NT2/D1 (cell line): ENCODE measurements at regions not wholly inside any gene's neighbourhood (a gene's known extent, or its start where the extent isn't known, plus 50 kb on each side); places are given as distances from the start of the nearest gene placed in this dataset.

ENCODE experiments used
- DNase-seq: peaks from one replicate; pipeline ENCODE4 v3.0.0-alpha.2; 2011; ENCODE audit warnings: low read depth, low spot score
- H3K27me3 ChIP-seq: 2 replicates; pipeline ENCODE4 v1.6.0; 2011; ENCODE audit warnings: mild to moderate bottlenecking; ENCODE audit not compliant: insufficient read length, insufficient read depth
- H3K36me3 ChIP-seq: 2 replicates; pipeline ENCODE4 v1.6.1; 2011; ENCODE audit warnings: mild to moderate bottlenecking, low read length, mixed read lengths; ENCODE audit not compliant: insufficient read depth, insufficient read length
- H3K4me1 ChIP-seq: 2 replicates; pipeline ENCODE4 v1.5.1; 2011; ENCODE audit not compliant: insufficient read depth, insufficient read length
- H3K4me3 ChIP-seq: 2 replicates; pipeline ENCODE4 v1.5.1; 2011; ENCODE audit warnings: low read depth; ENCODE audit not compliant: insufficient read length
- H3K9ac ChIP-seq: 2 replicates; pipeline ENCODE4 v1.6.0; 2011; ENCODE audit warnings: low read depth; ENCODE audit not compliant: insufficient read length
- H3K9me3 ChIP-seq: 2 replicates; pipeline ENCODE4 v1.5.1; 2011; ENCODE audit warnings: mild to moderate bottlenecking, low read length; ENCODE audit not compliant: insufficient read depth
- SUZ12 ChIP-seq: IDR thresholded peaks from 2 replicates; pipeline ENCODE4 v1.6.1; 2011; ENCODE audit not compliant: insufficient read length, insufficient read depth; ENCODE audit errors: extremely low read depth
- YY1 ChIP-seq: IDR thresholded peaks from 2 replicates; pipeline ENCODE4 v1.6.1; 2011; ENCODE audit not compliant: insufficient read length, insufficient read depth
- ZNF274 ChIP-seq: IDR thresholded peaks from 2 replicates; pipeline ENCODE4 v1.6.1; 2011; ENCODE audit warnings: mild to moderate bottlenecking, low read depth, low read length

DNA sequence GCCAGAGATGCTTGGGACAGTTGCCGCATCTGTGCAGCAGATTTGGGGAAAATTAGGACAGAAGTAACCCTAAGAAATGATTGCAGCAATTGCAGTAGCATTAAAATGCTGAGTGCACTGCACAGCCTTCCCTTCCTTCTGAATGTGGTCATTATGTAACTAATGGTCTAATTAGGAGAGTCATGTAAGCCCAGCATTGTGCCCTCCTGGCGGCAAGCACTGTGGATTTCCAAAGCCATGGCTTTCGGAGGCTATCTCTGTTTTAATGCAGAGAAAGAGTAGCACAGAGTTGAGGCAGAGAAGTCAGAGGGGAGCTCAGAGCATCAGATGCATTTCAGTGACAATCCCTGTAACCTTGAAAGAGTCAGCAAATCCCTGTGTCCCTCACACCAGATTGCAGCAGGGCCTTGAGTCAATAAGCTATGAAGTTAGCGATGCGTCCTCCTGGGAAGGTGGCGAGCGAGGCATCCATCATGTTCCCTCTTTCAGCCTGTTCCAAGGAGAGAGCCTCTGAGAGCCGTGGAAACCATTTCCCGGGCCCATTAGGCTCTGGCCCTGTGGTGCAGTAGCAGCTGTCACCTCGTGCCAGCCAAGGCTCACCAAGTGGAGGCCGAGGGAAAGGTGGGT, 307.2 kb downstream of the FBXO15 start:
- no peak overlapping the region for H3K4me3 ChIP-seq
- H3K9me3 ChIP-seq = no peaks in the 10 kb centered on the region
- no peak overlapping the region for H3K9ac ChIP-seq
- no peak for TF ChIP-seq YY1
- TF ChIP-seq SUZ12 = no peak
- TF ChIP-seq ZNF274 = no peak
- H3K27me3 ChIP-seq = no peaks in the 10 kb centered on the region
- H3K36me3 ChIP-seq = no peaks in the 10 kb centered on the region
- DNase-seq = no peak
- H3K4me1 ChIP-seq = no peaks in the 10 kb centered on the region

- Histone ChIP-seq H3K9me3 (no peaks in the 10 kb centered on the region), H3K4me1 (no peaks in the 10 kb centered on the region), H3K4me3 (no peak overlapping the region), H3K36me3 (no peaks in the 10 kb centered on the region), H3K9ac (no peak overlapping the region), H3K27me3 (no peaks in the 10 kb centered on the region)
- DNase-seq = no peak
- TF ChIP-seq SUZ12 (no peak), YY1 (no peak), ZNF274 (no peak)
Measured at GRCh38 chr18:73839441-73839840, 308.2 kb downstream of the FBXO15 start.

GRCh38 chr18:73838107-73838506, 309.5 kb downstream of the FBXO15 start:
- TF ChIP-seq ZNF274 = no peak
- TF ChIP-seq YY1 = no peak
- no peak for TF ChIP-seq SUZ12
- Histone ChIP-seq H3K4me1 (no peaks in the 10 kb centered on the region), H3K27me3 (no peaks in the 10 kb centered on the region), H3K4me3 (no peak overlapping the region), H3K9me3 (no peaks in the 10 kb centered on the region), H3K36me3 (no peaks in the 10 kb centered on the region), H3K9ac (no peak overlapping the region)
- DNase-seq = no peak

GRCh38 chr18:73835656-73836364, 311.8 kb downstream of the FBXO15 start:
- Histone ChIP-seq H3K9me3 (no peaks in the 10 kb centered on the region), H3K4me3 (no peak overlapping the region), H3K36me3 (no peaks in the 10 kb centered on the region), H3K27me3 (no peaks in the 10 kb centered on the region), H3K4me1 (no peaks in the 10 kb centered on the region), H3K9ac (no peak overlapping the region)
- TF ChIP-seq SUZ12 = no peak
- no peak for TF ChIP-seq YY1
- TF ChIP-seq ZNF274 = no peak
- DNase-seq = no peak

- H3K9me3 ChIP-seq = no peaks in the 10 kb centered on the region
- H3K4me3 ChIP-seq = no peak overlapping the region
- H3K9ac ChIP-seq = no peak overlapping the region
- no peak for DNase-seq
- TF ChIP-seq YY1 = no peak
- no peak for TF ChIP-seq ZNF274
- TF ChIP-seq SUZ12 = no peak
- H3K4me1 ChIP-seq = no peaks in the 10 kb centered on the region
- no peaks in the 10 kb centered on the region for H3K27me3 ChIP-seq
- no peaks in the 10 kb centered on the region for H3K36me3 ChIP-seq
Measured at GRCh38 chr18:73835039-73835438, 312.6 kb downstream of the FBXO15 start.

- TF ChIP-seq ZNF274 = no peak
- TF ChIP-seq SUZ12 = no peak
- no peak for TF ChIP-seq YY1
- DNase-seq = no peak
- no peaks in the 10 kb centered on the region for H3K9me3 ChIP-seq
- H3K4me1 ChIP-seq = no peaks in the 10 kb centered on the region
- no peaks in the 10 kb centered on the region for H3K36me3 ChIP-seq
- no peak overlapping the region for H3K4me3 ChIP-seq
- H3K27me3 ChIP-seq = no peaks in the 10 kb centered on the region
- no peak overlapping the region for H3K9ac ChIP-seq
Measured at GRCh38 chr18:73831688-73832087, 315.9 kb downstream of the FBXO15 start.

DNA sequence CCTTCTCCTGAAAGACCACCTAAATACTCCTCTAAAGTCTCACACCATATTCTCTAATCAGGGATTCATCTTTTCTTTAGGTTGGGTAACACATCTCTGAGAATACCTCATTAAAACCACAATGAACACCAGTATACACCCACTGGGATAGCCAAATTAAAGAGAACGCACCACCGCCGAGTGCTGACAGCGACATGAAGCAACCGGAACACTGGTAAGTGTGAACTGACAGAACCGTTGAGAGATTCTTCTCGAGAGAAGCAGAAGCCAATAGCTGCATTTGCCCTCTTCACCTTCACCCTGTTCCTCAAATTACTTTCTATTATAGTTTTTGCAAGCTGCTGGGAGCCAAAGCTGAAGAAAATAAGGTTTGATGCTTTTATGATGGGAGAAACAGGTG, 318.5 kb downstream of the FBXO15 start:
- Histone ChIP-seq H3K9ac (no peak overlapping the region), H3K36me3 (no peaks in the 10 kb centered on the region), H3K4me3 (no peak overlapping the region), H3K27me3 (no peaks in the 10 kb centered on the region), H3K9me3 (no peaks in the 10 kb centered on the region), H3K4me1 (no peaks in the 10 kb centered on the region)
- no peak for DNase-seq
- TF ChIP-seq SUZ12 (no peak), YY1 (no peak), ZNF274 (no peak)
